IMR-90 (cell line): ENCODE measurements at regions not wholly inside any gene's neighbourhood (a gene's known extent, or its start where the extent isn't known, plus 50 kb on each side); places are given as distances from the start of the nearest gene placed in this dataset.

ENCODE experiments used
- ATAC-seq: fragments of 200-7000 bp; cut with Tn5 transposase; 2 replicates; pipeline ENCODE4 v1.9.1; 2020; ENCODE audit warnings: low read depth, mild to moderate bottlenecking, moderate library complexity
- BruUV-seq: library from RNA; stranded (reverse); fragments of 400-500 nt; replicated peaks from 2 replicates; lab custom pipeline; 2021; lab: Mats Ljungman, UMichigan
- CTCF ChIA-PET: fragments of 300-600 bp; formaldehyde crosslinking; extraction: SDS; loops from one replicate; lab custom pipeline; 2021; ENCODE audit warnings: antibody characterized with exemption; lab: Yijun Ruan, JAX
- POLR2A ChIA-PET: fragments of 300-600 bp; sonication (Branson Sonifier 250); formaldehyde crosslinking; loops from one replicate; lab custom pipeline; 2022; ENCODE audit warnings: antibody characterized with exemption; ENCODE audit not compliant: unreplicated experiment; lab: Charles Lee
- DNase-seq: peaks from one replicate; pipeline ENCODE4 v3.0.0; 2013
- H2AFZ ChIP-seq: replicated peaks from 2 replicates; pipeline ENCODE3; 2013; ENCODE audit warnings: low read length, mild to moderate bottlenecking; ENCODE audit not compliant: poor library complexity
- H2AK5ac ChIP-seq: 2 replicates; pipeline ENCODE4 v1.6.1; 2013; ENCODE audit warnings: low read depth, low read length, inconsistent platforms
- H2AK9ac ChIP-seq: replicated peaks from 2 replicates; pipeline ENCODE3; 2013; ENCODE audit warnings: mild to moderate bottlenecking, low read depth, low read length, moderate library complexity; ENCODE audit not compliant: poor library complexity
- H2BK120ac ChIP-seq: 2 replicates; pipeline ENCODE4 v1.6.1; 2013; ENCODE audit warnings: low read depth, low read length, inconsistent platforms
- H2BK15ac ChIP-seq: 3 replicates; pipeline ENCODE4 v1.6.1; 2013; ENCODE audit warnings: low read depth, low read length, inconsistent platforms
- H2BK20ac ChIP-seq: 2 replicates; pipeline ENCODE4 v1.6.1; 2013; ENCODE audit warnings: low read depth, mild to moderate bottlenecking, inconsistent platforms, low read length, moderate library complexity
- H2BK5ac ChIP-seq: 2 replicates; pipeline ENCODE4 v1.6.1; 2013; ENCODE audit warnings: mild to moderate bottlenecking, low read depth, low read length, inconsistent platforms; ENCODE audit not compliant: poor library complexity, severe bottlenecking
- H3K14ac ChIP-seq: replicated peaks from 2 replicates; pipeline ENCODE4 v1.6.1; 2013; ENCODE audit warnings: low read depth, low read length, inconsistent platforms
- H3K18ac ChIP-seq: 2 replicates; pipeline ENCODE4 v1.6.1; 2013; ENCODE audit warnings: low read depth, low read length, control low read depth
- H3K23ac ChIP-seq: 2 replicates; pipeline ENCODE4 v1.6.1; 2013; ENCODE audit warnings: low read depth, low read length, inconsistent platforms
- H3K27ac ChIP-seq: 2 replicates; pipeline ENCODE4 v1.5.1; 2013; ENCODE audit warnings: mild to moderate bottlenecking, control low read depth, low read length; ENCODE audit not compliant: insufficient read depth
- H3K27me3 ChIP-seq: 2 replicates; pipeline ENCODE4 v1.6.1; 2013; ENCODE audit warnings: low read length; ENCODE audit not compliant: control insufficient read depth, insufficient read depth
- H3K36me3 ChIP-seq: 2 replicates; pipeline ENCODE4 v1.6.1; 2013; ENCODE audit warnings: low read length, mixed read lengths; ENCODE audit not compliant: control insufficient read depth, insufficient read depth
- H3K4ac ChIP-seq: 2 replicates; pipeline ENCODE4 v1.6.1; 2013; ENCODE audit warnings: low read depth, low read length, inconsistent platforms
- H3K4me1 ChIP-seq: 2 replicates; pipeline ENCODE4 v1.6.1; 2013; ENCODE audit warnings: low read length, mixed read lengths; ENCODE audit not compliant: control insufficient read depth, insufficient read depth
- H3K4me2 ChIP-seq: 2 replicates; pipeline ENCODE4 v1.6.1; 2013; ENCODE audit warnings: low read depth, mild to moderate bottlenecking, control low read depth, low read length, moderate library complexity
- H3K4me3 ChIP-seq: 2 replicates; pipeline ENCODE4 v1.5.1; 2013; ENCODE audit warnings: low read depth, mild to moderate bottlenecking, control low read depth, low read length, moderate library complexity; ENCODE audit not compliant: insufficient read depth
- H3K56ac ChIP-seq: 2 replicates; pipeline ENCODE4 v1.6.1; 2013; ENCODE audit warnings: low read length, inconsistent platforms; ENCODE audit not compliant: insufficient read depth; ENCODE audit errors: extremely low read depth
- H3K79me1 ChIP-seq, 2 experiments: 2 replicates each; pipeline ENCODE4 v1.6.1; 2013; ENCODE audit warnings: low read length in 2 of 2, inconsistent platforms in 1 of 2, low read depth in 1 of 2
- H3K9ac ChIP-seq: 2 replicates; pipeline ENCODE4 v1.6.1; 2013; ENCODE audit warnings: low read depth, low read length, control low read depth
- H3K9me1 ChIP-seq: 2 replicates; pipeline ENCODE4 v1.6.1; 2013; ENCODE audit warnings: low read length, inconsistent platforms; ENCODE audit not compliant: insufficient read depth
- H3K9me3 ChIP-seq: 2 replicates; pipeline ENCODE4 v1.6.1; 2013; ENCODE audit warnings: low read length; ENCODE audit not compliant: control insufficient read depth, insufficient read depth
- H4K20me1 ChIP-seq: 2 replicates; pipeline ENCODE4 v1.6.1; 2013; ENCODE audit warnings: low read length, inconsistent platforms; ENCODE audit not compliant: insufficient read depth
- H4K5ac ChIP-seq: 2 replicates; pipeline ENCODE4 v1.6.1; 2013; ENCODE audit warnings: mild to moderate bottlenecking, low read depth, low read length, control low read depth
- H4K8ac ChIP-seq, 2 experiments: 2 replicates each; pipeline ENCODE4 v1.6.1; 2013; ENCODE audit warnings: low read depth in 2 of 2, low read length in 2 of 2, control low read depth in 1 of 2, inconsistent platforms in 1 of 2
- H4K91ac ChIP-seq: 2 replicates; pipeline ENCODE4 v1.6.1; 2013; ENCODE audit warnings: low read depth, low read length, inconsistent platforms; ENCODE audit not compliant: insufficient read depth
- BHLHE40 ChIP-seq: fragments of 150-350 bp; IDR thresholded peaks from 2 replicates; pipeline ENCODE4 v1.6.1; 2016; ENCODE audit warnings: mild to moderate bottlenecking, low read depth, low read length
- CEBPB ChIP-seq: IDR thresholded peaks from 2 replicates; pipeline ENCODE4 v1.6.1; 2012; ENCODE audit warnings: low read depth, low read length, improper control_type of control experiment
- CHD1 ChIP-seq: IDR thresholded peaks from 2 replicates; pipeline ENCODE4 v1.6.1; 2012; ENCODE audit warnings: low read depth, low read length, improper control_type of control experiment
- CTCF ChIP-seq: conservative IDR thresholded peaks from 2 replicates; pipeline ENCODE4 v1.5.1; 2012; ENCODE audit warnings: mild to moderate bottlenecking, low read depth, low read length, improper control_type of control experiment
- ELK1 ChIP-seq: fragments of 150-350 bp; IDR thresholded peaks from 2 replicates; pipeline ENCODE4 v1.6.1; 2016; ENCODE audit warnings: low read depth, mild to moderate bottlenecking, low read length, moderate library complexity, borderline replicate concordance
- FOS ChIP-seq: fragments of 150-350 bp; IDR thresholded peaks from 2 replicates; pipeline ENCODE4 v1.6.1; 2016; ENCODE audit warnings: low read depth, low read length
- MAFK ChIP-seq: IDR thresholded peaks from 2 replicates; pipeline ENCODE4 v1.6.1; 2012; ENCODE audit warnings: low read depth, low read length, improper control_type of control experiment
- MAZ ChIP-seq: IDR thresholded peaks from 2 replicates; pipeline ENCODE4 v1.6.1; 2012; ENCODE audit warnings: low read depth, mild to moderate bottlenecking, low read length, improper control_type of control experiment, moderate library complexity, borderline replicate concordance
- MXI1 ChIP-seq: IDR thresholded peaks from 2 replicates; pipeline ENCODE4 v1.6.1; 2012; ENCODE audit warnings: low read depth, mild to moderate bottlenecking, low read length, moderate library complexity, borderline replicate concordance
- NFE2L2 ChIP-seq: fragments of 150-350 bp; IDR thresholded peaks from 2 replicates; pipeline ENCODE4 v1.6.1; 2016; ENCODE audit warnings: low read depth, mild to moderate bottlenecking, low read length
- POLR2A ChIP-seq: IDR thresholded peaks from 2 replicates; pipeline ENCODE4 v1.6.1; 2012; ENCODE audit warnings: mild to moderate bottlenecking, low read depth, low read length
- RAD21 ChIP-seq: IDR thresholded peaks from 2 replicates; pipeline ENCODE4 v1.6.1; 2012; ENCODE audit warnings: low read length, improper control_type of control experiment
- RCOR1 ChIP-seq: IDR thresholded peaks from 2 replicates; pipeline ENCODE4 v1.6.1; 2012; ENCODE audit warnings: mild to moderate bottlenecking, low read length, improper control_type of control experiment; ENCODE audit not compliant: insufficient replicate concordance
- RFX5 ChIP-seq: IDR thresholded peaks from 2 replicates; pipeline ENCODE4 v1.8.0; 2012; ENCODE audit warnings: low read depth, mild to moderate bottlenecking, low read length, moderate library complexity
- SMC3 ChIP-seq: fragments of 150-350 bp; IDR thresholded peaks from 2 replicates; pipeline ENCODE4 v1.6.1; 2016; ENCODE audit warnings: low read depth, mild to moderate bottlenecking, antibody characterized with exemption, low read length, moderate library complexity
- USF2 ChIP-seq: fragments of 150-350 bp; IDR thresholded peaks from 2 replicates; pipeline ENCODE4 v1.6.1; 2017; ENCODE audit warnings: mild to moderate bottlenecking, antibody characterized with exemption, low read length, low read depth
- WGBS, 2 experiments: methylation state at CpG; one replicate each; pipeline versions ENCODE4 v1.1.5 to v1.1.7; 2013; ENCODE audit warnings: missing lambda C conversion rate in 2 of 2; ENCODE audit not compliant: insufficient read length in 1 of 2; ENCODE audit errors: extremely low coverage in 2 of 2; 5-methylcytosine and 5-hydroxymethylcytosine counted together
- dilution Hi-C: fragments of 300-500 bp; cut with HindIII; formaldehyde crosslinking; loops from one replicate; pipeline ENCODE4 v1.14.3; 2018; ENCODE audit warnings: low sequenced_read_pairs; ENCODE audit not compliant: unreplicated experiment
- in situ Hi-C: fragments of 300-500 bp; cut with MboI; formaldehyde crosslinking; loops from 3 replicates; pipeline ENCODE4 v1.14.3; 2019; ENCODE audit warnings: low sequenced_read_pairs, inconsistent platforms, mixed read lengths
- intact Hi-C: fragments of 100-400 bp; cut with micrococcal nuclease; formaldehyde crosslinking; loops from 2 replicates; pipeline ENCODE4 v1.10.0; 2022

GRCh38 chr6:144637541-144637940 lies 352.4 kb downstream of the UTRN start:
- no peak overlapping the region for H3K23ac ChIP-seq
- H4K8ac ChIP-seq: no peak overlapping the region
- intact Hi-C loops (no loop called here), in situ Hi-C loops (no loop called here), dilution Hi-C loops (no loop called here)
- H3K27ac ChIP-seq: no peak overlapping the region
- no peak overlapping the region for H2AK9ac ChIP-seq
- ChIA-PET CTCF (no interaction called here), POLR2A (no interaction called here)
- no peaks in the 10 kb centered on the region for H3K4me1 ChIP-seq
- no peak overlapping the region for H2AK5ac ChIP-seq
- no peak for ATAC-seq
- BruUV-seq: no TSS peak
- H2BK20ac ChIP-seq: no peak overlapping the region
- no peak overlapping the region for H3K4ac ChIP-seq
- H3K56ac ChIP-seq: no peak overlapping the region
- H2BK15ac ChIP-seq: no peak overlapping the region
- no peak overlapping the region for H3K9ac ChIP-seq
- H3K18ac ChIP-seq: no peak overlapping the region
- no peak for DNase-seq
- peaks cover 0 to 2% of the 10 kb centered on the region in 2 experiments; a peak in 2 of 4 replicates for H3K79me1 ChIP-seq
- WGBS, 2 experiments: no CpG with 5 or more reads among the region's 4 CpGs
- H2BK5ac ChIP-seq: no peak overlapping the region
- H2AFZ ChIP-seq: no peak overlapping the region
- H4K5ac ChIP-seq: no peak overlapping the region
- H3K27me3 ChIP-seq: no peaks in the 10 kb centered on the region
- TF ChIP-seq ELK1 (no peak), SMC3 (no peak), MXI1 (no peak), BHLHE40 (no peak), RFX5 (no peak), MAFK (no peak), RAD21 (no peak), FOS (no peak), CEBPB (no peak), RCOR1 (no peak), POLR2A (no peak), USF2 (no peak), CHD1 (no peak), MAZ (no peak), CTCF (no peak), NFE2L2 (no peak)
- H3K9me3 ChIP-seq: no peaks in the 10 kb centered on the region
- no peaks in the 10 kb centered on the region for H4K20me1 ChIP-seq
- no peak overlapping the region for H4K91ac ChIP-seq
- H3K4me3 ChIP-seq: no peak overlapping the region
- H3K9me1 ChIP-seq: no peaks in the 10 kb centered on the region
- H3K14ac ChIP-seq: no peak overlapping the region
- no peaks in the 10 kb centered on the region for H3K36me3 ChIP-seq
- H2BK120ac ChIP-seq: no peak overlapping the region
- H3K4me2 ChIP-seq: no peak overlapping the region
